GM12892 (cell line): ENCODE measurements at regions not wholly inside any gene's neighbourhood (a gene's known extent, or its start where the extent isn't known, plus 50 kb on each side); places are given as distances from the start of the nearest gene placed in this dataset.

Experiments used
- POLR2A ChIP-seq: IDR thresholded peaks from 2 replicates; pipeline ENCODE4 v1.6.1; 2011; ENCODE audit warnings: low read depth, low read length, control low read depth
- POLR2AphosphoS5 ChIP-seq: IDR thresholded peaks from 2 replicates; pipeline ENCODE4 v1.6.1; 2011; ENCODE audit warnings: low read depth, low read length, control low read depth

DNA sequence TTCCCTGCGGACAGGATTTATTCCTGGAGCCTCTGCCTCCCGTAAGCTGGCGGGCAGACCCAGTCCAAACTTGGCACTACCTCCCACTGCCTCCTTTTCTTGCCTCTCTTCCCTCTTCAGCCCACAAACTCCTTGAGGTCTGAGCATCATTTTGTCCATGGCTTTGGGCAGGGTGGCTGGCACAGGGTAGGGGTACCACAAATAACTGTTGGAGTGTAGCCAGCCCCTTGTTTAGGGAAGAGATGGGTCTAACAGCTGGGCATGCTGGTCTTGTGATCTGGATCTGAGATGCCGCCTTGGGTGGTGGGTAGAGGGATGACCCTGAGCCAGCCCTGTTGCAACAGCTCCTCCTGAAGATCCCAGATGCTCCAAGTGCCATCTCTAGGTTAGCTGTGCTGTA is 71.4 kb upstream of the CLDN14 start:
- TF ChIP-seq POLR2A (no peak), POLR2AphosphoS5 (no peak)
